ENCODE measurements at regions not wholly inside any gene's neighbourhood (a gene's known extent, or its start where the extent isn't known, plus 50 kb on each side); places are given as distances from the start of the nearest gene placed in this dataset.

GRCh38 chr10:1851762-1852161 lies 114.4 kb upstream of the ADARB2 start:
- H3K36me3 Mint-ChIP-seq (ENCODE audit: low read depth), result no peaks in the 10 kb centered on the region
- DNase-seq (ENCODE audit: low spot score), result no peak
- no peak overlapping the region for H3K4me3 Mint-ChIP-seq (ENCODE audit: low read depth)
- no peaks in the 10 kb centered on the region for H3K9me3 Mint-ChIP-seq
- H3K27me3 Mint-ChIP-seq (ENCODE audit: low read depth), result no peaks in the 10 kb centered on the region
- H3K27ac Mint-ChIP-seq, result no peak overlapping the region
- intact Hi-C loops (cut with micrococcal nuclease), result no loop called here
- H3K4me1 Mint-ChIP-seq (ENCODE audit: low read depth), result no peaks in the 10 kb centered on the region

- no peaks in the 10 kb centered on the region for H3K36me3 Mint-ChIP-seq (ENCODE audit: low read depth)
- intact Hi-C loops (cut with micrococcal nuclease), result no loop called here
- DNase-seq (ENCODE audit: low spot score), result no peak
- no peaks in the 10 kb centered on the region for H3K4me1 Mint-ChIP-seq (ENCODE audit: low read depth)
- H3K9me3 Mint-ChIP-seq, result no peaks in the 10 kb centered on the region
- no peak overlapping the region for H3K4me3 Mint-ChIP-seq (ENCODE audit: low read depth)
- no peaks in the 10 kb centered on the region for H3K27me3 Mint-ChIP-seq (ENCODE audit: low read depth)
- no peak overlapping the region for H3K27ac Mint-ChIP-seq
These were observed 113.7 kb upstream of the ADARB2 start for GRCh38 chr10:1850971-1851527.

GRCh38 chr10:1847361-1847760 lies 110.0 kb upstream of the ADARB2 start:
- DNase-seq (ENCODE audit: low spot score), result no peak
- H3K27me3 Mint-ChIP-seq (ENCODE audit: low read depth), result no peaks in the 10 kb centered on the region
- H3K36me3 Mint-ChIP-seq (ENCODE audit: low read depth), result no peaks in the 10 kb centered on the region
- no peak overlapping the region for H3K27ac Mint-ChIP-seq
- H3K4me3 Mint-ChIP-seq (ENCODE audit: low read depth), result no peak overlapping the region
- no peaks in the 10 kb centered on the region for H3K4me1 Mint-ChIP-seq (ENCODE audit: low read depth)
- H3K9me3 Mint-ChIP-seq, result no peaks in the 10 kb centered on the region
- intact Hi-C loops (cut with micrococcal nuclease), result no loop called here

- Mint-ChIP-seq H3K36me3 (ENCODE audit: low read depth) (no peaks in the 10 kb centered on the region), H3K4me3 (ENCODE audit: low read depth) (no peak overlapping the region), H3K4me1 (ENCODE audit: low read depth) (no peaks in the 10 kb centered on the region)
These were observed 108.7 kb upstream of the ADARB2 start for GRCh38 chr10:1846032-1846431.

GRCh38 chr10:1841759-1842158 lies 104.4 kb upstream of the ADARB2 start:
- DNase-seq (ENCODE audit: low spot score), result no peak
- H3K4me3 Mint-ChIP-seq (ENCODE audit: low read depth), result no peak overlapping the region
- H3K27me3 Mint-ChIP-seq (ENCODE audit: low read depth), result no peaks in the 10 kb centered on the region
- H3K27ac Mint-ChIP-seq, result no peak overlapping the region
- peaks cover 5% of the 10 kb centered on the region for H3K9me3 Mint-ChIP-seq
- intact Hi-C loops (cut with micrococcal nuclease), result no loop called here
- no peaks in the 10 kb centered on the region for H3K4me1 Mint-ChIP-seq (ENCODE audit: low read depth)
- no peaks in the 10 kb centered on the region for H3K36me3 Mint-ChIP-seq (ENCODE audit: low read depth)

More at GRCh38 chr10:1846032-1846431, 108.7 kb upstream of the ADARB2 start:
- no peaks in the 10 kb centered on the region for H3K27me3 Mint-ChIP-seq (ENCODE audit: low read depth)
- H3K9me3 Mint-ChIP-seq, result peaks cover 5% of the 10 kb centered on the region
- no peak for DNase-seq (ENCODE audit: low spot score)
- no peak overlapping the region for H3K27ac Mint-ChIP-seq
- intact Hi-C loops (cut with micrococcal nuclease), result no loop called here

GRCh38 chr10:1829712-1830111 lies 92.4 kb upstream of the ADARB2 start:
- H3K4me3 Mint-ChIP-seq (ENCODE audit: low read depth), result no peak overlapping the region
- H3K4me1 Mint-ChIP-seq (ENCODE audit: low read depth), result no peaks in the 10 kb centered on the region
- DNase-seq (ENCODE audit: low spot score), result no peak
- intact Hi-C loops (cut with micrococcal nuclease), result no loop called here
- no peaks in the 10 kb centered on the region for H3K27me3 Mint-ChIP-seq (ENCODE audit: low read depth)
- H3K36me3 Mint-ChIP-seq (ENCODE audit: low read depth), result no peaks in the 10 kb centered on the region
- no peaks in the 10 kb centered on the region for H3K9me3 Mint-ChIP-seq
- no peak overlapping the region for H3K27ac Mint-ChIP-seq

- no peaks in the 10 kb centered on the region for H3K27me3 Mint-ChIP-seq (ENCODE audit: low read depth)
- no peaks in the 10 kb centered on the region for H3K36me3 Mint-ChIP-seq (ENCODE audit: low read depth)
- peaks cover under 1% of the 10 kb centered on the region for H3K9me3 Mint-ChIP-seq
- H3K27ac Mint-ChIP-seq, result no peak overlapping the region
- H3K4me3 Mint-ChIP-seq (ENCODE audit: low read depth), result no peak overlapping the region
- intact Hi-C loops (cut with micrococcal nuclease), result no loop called here
- no peaks in the 10 kb centered on the region for H3K4me1 Mint-ChIP-seq (ENCODE audit: low read depth)
- DNase-seq (ENCODE audit: low spot score), result no peak
These were observed 87.6 kb upstream of the ADARB2 start for GRCh38 chr10:1824928-1825327.

- Mint-ChIP-seq H3K4me3 (ENCODE audit: low read depth) (no peak overlapping the region), H3K27me3 (ENCODE audit: low read depth) (no peaks in the 10 kb centered on the region), H3K27ac (no peak overlapping the region), H3K4me1 (ENCODE audit: low read depth) (no peaks in the 10 kb centered on the region), H3K36me3 (ENCODE audit: low read depth) (no peaks in the 10 kb centered on the region), H3K9me3 (peaks cover 11% of the 10 kb centered on the region)
- DNase-seq (ENCODE audit: low spot score), result no peak
- intact Hi-C loops (cut with micrococcal nuclease), result no loop called here
These were observed 77.2 kb upstream of the ADARB2 start for GRCh38 chr10:1814556-1814955.

- no peaks in the 10 kb centered on the region for H3K36me3 Mint-ChIP-seq (ENCODE audit: low read depth)
- H3K27ac Mint-ChIP-seq, result no peak overlapping the region
- DNase-seq (ENCODE audit: low spot score), result no peak
- intact Hi-C loops (cut with micrococcal nuclease), result no loop called here
- H3K4me3 Mint-ChIP-seq (ENCODE audit: low read depth), result no peak overlapping the region
- no peaks in the 10 kb centered on the region for H3K27me3 Mint-ChIP-seq (ENCODE audit: low read depth)
- H3K4me1 Mint-ChIP-seq (ENCODE audit: low read depth), result no peaks in the 10 kb centered on the region
- H3K9me3 Mint-ChIP-seq, result no peaks in the 10 kb centered on the region
These were observed 71.9 kb upstream of the ADARB2 start for GRCh38 chr10:1809139-1809741.

- Mint-ChIP-seq H3K27me3 (ENCODE audit: low read depth) (no peaks in the 10 kb centered on the region), H3K27ac (no peak overlapping the region), H3K9me3 (no peaks in the 10 kb centered on the region), H3K36me3 (ENCODE audit: low read depth) (no peaks in the 10 kb centered on the region), H3K4me1 (ENCODE audit: low read depth) (no peaks in the 10 kb centered on the region), H3K4me3 (ENCODE audit: low read depth) (no peak overlapping the region)
- intact Hi-C loops (cut with micrococcal nuclease), result no loop called here
- no peak for DNase-seq (ENCODE audit: low spot score)
These were observed 70.6 kb upstream of the ADARB2 start for GRCh38 chr10:1807924-1808323.

- Mint-ChIP-seq H3K4me1 (ENCODE audit: low read depth) (peaks cover 3% of the 10 kb centered on the region), H3K27me3 (ENCODE audit: low read depth) (no peaks in the 10 kb centered on the region), H3K9me3 (no peaks in the 10 kb centered on the region), H3K4me3 (ENCODE audit: low read depth) (no peak overlapping the region), H3K27ac (no peak overlapping the region), H3K36me3 (ENCODE audit: low read depth) (no peaks in the 10 kb centered on the region)
- no peak for DNase-seq (ENCODE audit: low spot score)
- intact Hi-C loops (cut with micrococcal nuclease), result no loop called here
These were observed 69.9 kb upstream of the ADARB2 start for GRCh38 chr10:1807196-1807595.

GRCh38 chr10:1802413-1802812 lies 65.1 kb upstream of the ADARB2 start:
- Mint-ChIP-seq H3K27me3 (ENCODE audit: low read depth) (no peaks in the 10 kb centered on the region), H3K4me1 (ENCODE audit: low read depth) (peaks cover 3% of the 10 kb centered on the region), H3K27ac (no peak overlapping the region), H3K9me3 (no peaks in the 10 kb centered on the region), H3K4me3 (ENCODE audit: low read depth) (no peak overlapping the region), H3K36me3 (ENCODE audit: low read depth) (no peaks in the 10 kb centered on the region)
- intact Hi-C loops (cut with micrococcal nuclease), result no loop called here
- DNase-seq (ENCODE audit: low spot score), result no peak

- DNase-seq (ENCODE audit: low spot score), result no peak
- H3K36me3 Mint-ChIP-seq (ENCODE audit: low read depth), result no peaks in the 10 kb centered on the region
- H3K27ac Mint-ChIP-seq, result no peak overlapping the region
- H3K4me1 Mint-ChIP-seq (ENCODE audit: low read depth), result no peaks in the 10 kb centered on the region
- no peaks in the 10 kb centered on the region for H3K9me3 Mint-ChIP-seq
- intact Hi-C loops (cut with micrococcal nuclease), result no loop called here
- H3K27me3 Mint-ChIP-seq (ENCODE audit: low read depth), result no peaks in the 10 kb centered on the region
- H3K4me3 Mint-ChIP-seq (ENCODE audit: low read depth), result no peak overlapping the region
These were observed 51.1 kb upstream of the ADARB2 start for GRCh38 chr10:1788401-1788800.
